ENCODE measurements at regions not wholly inside any gene's neighbourhood (a gene's known extent, or its start where the extent isn't known, plus 50 kb on each side); places are given as distances from the start of the nearest gene placed in this dataset.

DNA sequence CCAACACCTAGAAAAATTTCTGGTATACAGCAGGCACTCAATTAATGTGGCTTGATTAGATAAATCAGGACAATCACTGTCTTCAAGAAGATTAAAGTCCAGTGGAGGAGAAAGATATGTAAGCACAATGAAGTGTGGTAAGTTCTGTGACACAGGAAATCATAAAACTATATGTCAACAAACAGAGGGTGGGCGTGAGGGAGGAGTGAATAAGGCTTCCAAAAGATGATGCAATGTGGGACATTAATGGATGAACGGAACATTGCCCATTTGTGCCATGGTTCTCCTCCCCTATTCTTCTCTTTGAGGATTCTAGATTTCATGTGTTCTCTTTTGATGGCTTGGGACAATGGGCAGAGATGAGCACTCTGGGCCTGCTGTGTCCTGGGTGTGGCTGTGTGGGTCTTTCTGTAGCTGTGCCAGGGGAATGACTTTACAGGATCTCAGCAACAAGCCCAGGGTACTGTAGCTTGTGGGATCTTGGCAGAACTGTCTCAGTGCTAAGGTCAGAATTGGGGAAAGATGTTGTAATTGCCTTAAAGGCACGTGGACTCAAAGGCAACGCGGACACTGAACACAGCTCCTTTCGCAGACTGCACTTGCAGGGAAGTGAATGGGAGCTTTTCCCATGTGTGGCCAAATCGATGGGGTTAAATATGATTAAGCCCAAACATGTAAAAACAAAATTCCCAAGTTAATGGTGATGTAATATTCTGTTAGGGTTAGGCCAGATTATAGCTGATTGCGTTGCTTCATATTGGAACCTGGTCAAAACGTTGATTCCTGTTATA, 366.9 kb downstream of the TGFB2 start:
- FAIRE-seq, result no peak
- H3K9ac ChIP-seq (ENCODE audit: insufficient read depth in 1 of 2, low read depth in 2 of 2, low read length in 2 of 2), result no peak overlapping the region

DNA sequence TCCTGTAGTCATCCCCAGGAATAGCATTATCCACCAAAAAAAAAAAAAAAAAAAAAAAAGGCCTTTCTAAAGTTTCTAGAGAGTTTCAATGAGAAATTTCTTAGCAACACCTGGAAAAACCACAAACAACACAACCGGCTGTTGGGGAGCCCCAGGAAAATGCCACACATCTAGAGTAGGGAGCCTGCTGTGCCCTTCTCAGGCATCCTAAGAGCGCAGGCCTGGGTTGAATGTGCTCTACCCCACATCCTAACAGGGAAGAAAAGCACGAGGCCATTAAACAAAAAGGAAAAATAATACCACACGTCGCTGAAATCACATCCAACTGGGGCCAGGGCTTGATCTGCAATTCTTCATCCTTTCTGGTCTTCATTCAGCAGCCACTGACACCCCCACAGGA, 367.5 kb downstream of the TGFB2 start:
- in situ Hi-C loops (cut with MboI), result no loop called here
- Histone ChIP-seq H3K36me3 (ENCODE audit: control insufficient read depth, insufficient read depth, low read length) (no peaks in the 10 kb centered on the region), H3K4me1 (replicated peaks in 1 of 2; ENCODE audit: control insufficient read depth in 2 of 2, insufficient read depth in 2 of 2, low read length in 2 of 2) (no peaks in the 10 kb centered on the region), H3K9me3 (replicated peaks; ENCODE audit: control insufficient read depth, insufficient read depth, low read depth, low read length) (peaks cover 4% of the 10 kb centered on the region), H3K27me3 (ENCODE audit: control insufficient read depth in 2 of 2, insufficient read depth in 2 of 2, low read length in 2 of 2) (no peaks in the 10 kb centered on the region), H2AFZ (ENCODE audit: low read depth, low read length) (no peak overlapping the region), H4K20me1 (replicated peaks; ENCODE audit: control insufficient read depth, insufficient read depth, low read length) (no peaks in the 10 kb centered on the region), H3K4me2 (ENCODE audit: insufficient read depth, low read length) (no peak overlapping the region), H3K79me2 (ENCODE audit: control insufficient read depth, insufficient read depth, low read length) (no peaks in the 10 kb centered on the region), H3K27ac (ENCODE audit: extremely low read depth, low read depth, low read length) (no peak overlapping the region), H3K9ac (ENCODE audit: insufficient read depth in 1 of 2, low read depth in 2 of 2, low read length in 2 of 2) (no peak overlapping the region), H3K9me1 (ENCODE audit: control insufficient read depth, insufficient read depth, low read length) (no peaks in the 10 kb centered on the region), H3K4me3 (no peak overlapping the region)
- FAIRE-seq (no peak), DNase-seq (ENCODE audit: extremely low read depth in 1 of 4, low spot score in 3 of 4) (no peak), ATAC-seq (no peak)
- intact Hi-C loops (cut with micrococcal nuclease), result no loop called here
- no TSS peak for BruUV-seq (replicated peaks)
- ChIA-PET POLR2A (no interaction called here), CTCF (ENCODE audit: low intra/inter-chr PET ratio) (no interaction called here)
- 0% methylated on average over 5 of the region's 5 CpGs for WGBS (ENCODE audit: insufficient coverage, low coverage, missing lambda C conversion rate)
- no peak for TF ChIP-seq TFAM (CRISPR knock-in tag; conservative IDR thresholded peaks at IDR 0.05)
- TF ChIP-seq, protein P1, sequence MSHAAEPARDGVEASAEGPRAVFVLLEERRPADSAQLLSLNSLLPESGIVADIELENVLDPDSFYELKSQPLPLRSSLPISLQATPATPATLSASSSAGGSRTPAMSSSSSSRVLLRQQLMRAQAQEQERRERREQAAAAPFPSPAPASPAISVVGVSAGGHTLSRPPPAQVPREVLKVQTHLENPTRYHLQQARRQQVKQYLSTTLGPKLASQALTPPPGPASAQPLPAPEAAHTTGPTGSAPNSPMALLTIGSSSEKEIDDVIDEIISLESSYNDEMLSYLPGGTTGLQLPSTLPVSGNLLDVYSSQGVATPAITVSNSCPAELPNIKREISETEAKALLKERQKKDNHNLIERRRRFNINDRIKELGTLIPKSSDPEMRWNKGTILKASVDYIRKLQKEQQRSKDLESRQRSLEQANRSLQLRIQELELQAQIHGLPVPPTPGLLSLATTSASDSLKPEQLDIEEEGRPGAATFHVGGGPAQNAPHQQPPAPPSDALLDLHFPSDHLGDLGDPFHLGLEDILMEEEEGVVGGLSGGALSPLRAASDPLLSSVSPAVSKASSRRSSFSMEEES (CRISPR knock-in tag; IDR thresholded peaks at IDR 0.05), result no peak
- no peak for TF ChIP-seq ZSCAN32 (CRISPR knock-in tag; IDR thresholded peaks at IDR 0.05)
- no peak for TF ChIP-seq KDM1A (IDR thresholded peaks at IDR 0.05)
- no peak for TF ChIP-seq TAF7 (tag; IDR thresholded peaks at IDR 0.05)

More for the DNA sequence above, 366.9 kb downstream of the TGFB2 start:
- no peak overlapping the region for H2AFZ ChIP-seq (ENCODE audit: low read depth, low read length)
- no peak for TF ChIP-seq RFX5 (IDR thresholded peaks at IDR 0.05; ENCODE audit: low read depth, low read length)
- TF ChIP-seq, protein P2, sequence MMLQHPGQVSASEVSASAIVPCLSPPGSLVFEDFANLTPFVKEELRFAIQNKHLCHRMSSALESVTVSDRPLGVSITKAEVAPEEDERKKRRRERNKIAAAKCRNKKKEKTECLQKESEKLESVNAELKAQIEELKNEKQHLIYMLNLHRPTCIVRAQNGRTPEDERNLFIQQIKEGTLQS (IDR thresholded peaks at IDR 0.05), result 0 out of 2 replicates have a peak, but pooled peaks have one; percentile 12
- TF ChIP-seq, protein P2 (CRISPR knock-in tag; conservative IDR thresholded peaks at IDR 0.05), result no peak
- peak; percentile 78; the same call in 1 of the 2 replicates for TF ChIP-seq ZKSCAN8 (CRISPR knock-in tag; IDR thresholded peaks at IDR 0.05)
- TF ChIP-seq CSDE1 (IDR thresholded peaks at IDR 0.05), result no peak
- TF ChIP-seq NCOA1 (IDR thresholded peaks at IDR 0.05; ENCODE audit: low read depth), result no peak
- H3K79me2 ChIP-seq (ENCODE audit: control insufficient read depth, insufficient read depth, low read length), result no peaks in the 10 kb centered on the region
- H3K4me2 ChIP-seq (ENCODE audit: insufficient read depth, low read length), result no peak overlapping the region
- no peaks in the 10 kb centered on the region for H3K27me3 ChIP-seq (ENCODE audit: control insufficient read depth in 2 of 2, insufficient read depth in 2 of 2, low read length in 2 of 2)
- DNase-seq (ENCODE audit: extremely low read depth in 1 of 4, low spot score in 3 of 4) (no peak), ATAC-seq (no peak)
- ChIA-PET CTCF (ENCODE audit: low intra/inter-chr PET ratio) (no interaction called here), POLR2A (no interaction called here)
- H3K9me1 ChIP-seq (ENCODE audit: control insufficient read depth, insufficient read depth, low read length), result no peaks in the 10 kb centered on the region
- WGBS (ENCODE audit: insufficient coverage, low coverage, missing lambda C conversion rate), result 2% methylated on average over 9 of the region's 9 CpGs
- no peaks in the 10 kb centered on the region for H4K20me1 ChIP-seq (replicated peaks; ENCODE audit: control insufficient read depth, insufficient read depth, low read length)
- in situ Hi-C loops (cut with MboI) (no loop called here), intact Hi-C loops (cut with micrococcal nuclease) (no loop called here)
- H3K27ac ChIP-seq (ENCODE audit: extremely low read depth, low read depth, low read length), result no peak overlapping the region
- H3K36me3 ChIP-seq (ENCODE audit: control insufficient read depth, insufficient read depth, low read length), result no peaks in the 10 kb centered on the region
- H3K4me1 ChIP-seq (replicated peaks in 1 of 2; ENCODE audit: control insufficient read depth in 2 of 2, insufficient read depth in 2 of 2, low read length in 2 of 2), result no peaks in the 10 kb centered on the region
- peaks cover 4% of the 10 kb centered on the region for H3K9me3 ChIP-seq (replicated peaks; ENCODE audit: control insufficient read depth, insufficient read depth, low read depth, low read length)
- BruUV-seq (replicated peaks), result no TSS peak
- no peak overlapping the region for H3K4me3 ChIP-seq
